ENCODE measurements at regions not wholly inside any gene's neighbourhood (a gene's known extent, or its start where the extent isn't known, plus 50 kb on each side); places are given as distances from the start of the nearest gene placed in this dataset.
A peak's percentile ranks its signal among the peaks of the same experiment; 100 is the strongest.

DNA sequence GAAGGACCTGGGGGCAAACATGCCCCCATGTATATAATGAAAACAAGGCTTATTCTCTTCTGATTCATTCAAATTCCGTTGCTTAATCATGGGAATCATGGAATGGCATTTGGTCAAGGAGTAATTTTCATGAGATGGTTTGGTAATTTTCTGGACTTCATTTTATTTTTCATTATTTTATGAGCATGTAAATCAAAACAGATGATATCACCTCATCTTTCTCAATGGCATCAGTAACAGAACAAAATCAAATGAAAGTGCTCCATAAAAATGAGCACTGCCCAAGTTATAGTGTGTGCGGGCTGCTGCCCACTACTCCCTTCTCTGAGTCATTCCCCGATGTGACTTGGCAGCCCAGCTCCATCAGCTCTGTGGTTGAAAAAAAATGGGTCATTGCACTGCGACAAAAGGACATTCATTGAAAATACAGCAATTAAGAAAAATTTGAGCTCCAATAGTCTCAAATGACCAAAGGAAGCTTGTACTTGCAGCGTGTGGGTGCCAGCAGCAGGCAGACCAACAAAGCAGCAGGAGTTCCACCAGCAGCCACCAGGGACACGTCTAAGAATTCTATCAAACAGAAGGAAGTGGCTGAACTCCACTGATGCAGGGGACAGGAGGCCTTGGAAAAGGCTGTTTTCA lies 84.3 kb upstream of the VAV3 start:
- TF ChIP-seq, protein P1, sequence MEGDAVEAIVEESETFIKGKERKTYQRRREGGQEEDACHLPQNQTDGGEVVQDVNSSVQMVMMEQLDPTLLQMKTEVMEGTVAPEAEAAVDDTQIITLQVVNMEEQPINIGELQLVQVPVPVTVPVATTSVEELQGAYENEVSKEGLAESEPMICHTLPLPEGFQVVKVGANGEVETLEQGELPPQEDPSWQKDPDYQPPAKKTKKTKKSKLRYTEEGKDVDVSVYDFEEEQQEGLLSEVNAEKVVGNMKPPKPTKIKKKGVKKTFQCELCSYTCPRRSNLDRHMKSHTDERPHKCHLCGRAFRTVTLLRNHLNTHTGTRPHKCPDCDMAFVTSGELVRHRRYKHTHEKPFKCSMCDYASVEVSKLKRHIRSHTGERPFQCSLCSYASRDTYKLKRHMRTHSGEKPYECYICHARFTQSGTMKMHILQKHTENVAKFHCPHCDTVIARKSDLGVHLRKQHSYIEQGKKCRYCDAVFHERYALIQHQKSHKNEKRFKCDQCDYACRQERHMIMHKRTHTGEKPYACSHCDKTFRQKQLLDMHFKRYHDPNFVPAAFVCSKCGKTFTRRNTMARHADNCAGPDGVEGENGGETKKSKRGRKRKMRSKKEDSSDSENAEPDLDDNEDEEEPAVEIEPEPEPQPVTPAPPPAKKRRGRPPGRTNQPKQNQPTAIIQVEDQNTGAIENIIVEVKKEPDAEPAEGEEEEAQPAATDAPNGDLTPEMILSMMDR (IDR thresholded peaks at IDR 0.05), result peak; percentile 34
- no peak for TF ChIP-seq ZFX (IDR thresholded peaks at IDR 0.05; ENCODE audit: borderline replicate concordance)

Data from 22Rv1 (cell line).